HG02798 (cell line): ENCODE measurements at regions not wholly inside any gene's neighbourhood (a gene's known extent, or its start where the extent isn't known, plus 50 kb on each side); places are given as distances from the start of the nearest gene placed in this dataset.
A peak's percentile ranks its signal among the peaks of the same experiment; 100 is the strongest.

Experiments used
- ATAC-seq: cut with Tn5 transposase; IDR thresholded peaks from one replicate; pipeline ENCODE4 v1.9.1; 2021; ENCODE audit warnings: mild to moderate bottlenecking; ENCODE audit not compliant: unreplicated experiment, poor library complexity

DNA sequence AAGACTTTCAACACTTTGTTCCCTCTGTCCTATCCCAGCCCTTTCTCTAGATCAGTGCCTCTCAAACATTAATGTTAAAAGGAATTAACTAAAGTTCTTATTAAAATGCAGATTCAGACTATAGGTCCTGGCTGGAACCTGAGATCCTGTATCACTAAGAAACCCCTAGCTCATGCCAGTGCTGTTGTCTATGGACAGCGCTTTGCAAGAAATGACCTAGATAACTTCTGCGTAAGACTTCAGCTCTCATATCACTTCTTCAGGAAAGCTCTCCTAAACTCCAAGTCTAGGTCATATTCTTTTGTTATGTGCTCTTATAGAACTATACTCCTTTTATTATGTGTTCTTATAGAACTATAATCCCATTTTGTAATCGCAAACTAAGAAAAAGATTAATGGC lies 67.8 kb upstream of the CDIN1 start:
- ATAC-seq: no peak

DNA sequence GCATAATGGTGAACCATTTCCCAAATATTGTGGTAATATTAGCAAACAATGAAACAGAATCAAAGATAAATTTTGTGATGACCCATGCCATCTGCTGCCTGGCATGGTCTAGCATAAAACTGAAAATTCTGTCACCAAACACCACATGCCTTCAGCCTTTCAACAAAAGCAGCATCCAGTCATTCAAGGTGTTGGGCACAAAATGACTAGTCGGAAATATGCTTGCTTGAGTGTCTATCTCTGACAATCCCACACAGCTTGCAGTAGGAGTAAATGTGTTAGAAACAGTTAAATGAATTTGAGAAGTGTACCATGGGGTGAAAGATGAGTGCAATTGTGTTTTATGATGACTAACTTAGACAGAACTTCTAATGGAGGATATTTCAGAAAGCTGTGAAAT lies 61.7 kb upstream of the CDIN1 start:
- ATAC-seq: no peak

DNA sequence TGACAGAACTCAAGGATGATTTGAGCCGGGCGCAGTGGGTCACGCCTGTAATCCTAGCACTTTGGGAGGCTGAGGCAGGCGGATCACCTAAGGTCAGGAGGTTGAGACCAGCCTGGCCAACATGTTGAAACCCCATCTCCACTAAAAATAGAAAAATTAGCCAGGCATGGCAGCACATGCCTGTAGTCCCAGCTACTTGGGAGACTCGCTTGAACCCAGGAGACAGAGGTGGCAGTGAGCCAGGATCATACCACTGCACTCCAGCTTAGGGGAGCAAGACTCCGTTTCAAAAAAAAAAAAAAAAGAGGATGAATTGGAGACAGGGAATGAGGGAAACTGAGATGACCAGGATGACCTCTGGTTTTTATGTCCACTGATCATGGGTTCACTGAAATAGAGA lies 60.4 kb upstream of the CDIN1 start:
- no peak for ATAC-seq

DNA sequence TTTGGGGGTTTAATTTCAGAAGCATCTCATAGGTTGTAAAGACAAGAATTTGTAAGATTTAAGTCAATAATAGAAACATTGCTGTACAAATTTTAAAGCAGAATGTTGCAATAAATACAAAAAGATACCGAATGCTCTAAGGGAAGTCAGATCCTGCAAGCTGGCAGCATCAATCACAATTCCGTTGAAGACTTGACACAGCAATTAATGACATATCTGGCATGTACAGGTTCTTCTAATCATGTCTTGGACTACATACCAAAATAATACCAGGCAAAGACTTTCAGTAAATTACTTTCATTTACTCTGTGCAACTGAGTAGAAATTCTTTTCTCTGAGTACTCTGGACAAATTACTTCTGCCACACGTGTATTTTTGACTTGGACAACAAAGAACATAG lies 54.0 kb upstream of the CDIN1 start:
- no peak for ATAC-seq

DNA sequence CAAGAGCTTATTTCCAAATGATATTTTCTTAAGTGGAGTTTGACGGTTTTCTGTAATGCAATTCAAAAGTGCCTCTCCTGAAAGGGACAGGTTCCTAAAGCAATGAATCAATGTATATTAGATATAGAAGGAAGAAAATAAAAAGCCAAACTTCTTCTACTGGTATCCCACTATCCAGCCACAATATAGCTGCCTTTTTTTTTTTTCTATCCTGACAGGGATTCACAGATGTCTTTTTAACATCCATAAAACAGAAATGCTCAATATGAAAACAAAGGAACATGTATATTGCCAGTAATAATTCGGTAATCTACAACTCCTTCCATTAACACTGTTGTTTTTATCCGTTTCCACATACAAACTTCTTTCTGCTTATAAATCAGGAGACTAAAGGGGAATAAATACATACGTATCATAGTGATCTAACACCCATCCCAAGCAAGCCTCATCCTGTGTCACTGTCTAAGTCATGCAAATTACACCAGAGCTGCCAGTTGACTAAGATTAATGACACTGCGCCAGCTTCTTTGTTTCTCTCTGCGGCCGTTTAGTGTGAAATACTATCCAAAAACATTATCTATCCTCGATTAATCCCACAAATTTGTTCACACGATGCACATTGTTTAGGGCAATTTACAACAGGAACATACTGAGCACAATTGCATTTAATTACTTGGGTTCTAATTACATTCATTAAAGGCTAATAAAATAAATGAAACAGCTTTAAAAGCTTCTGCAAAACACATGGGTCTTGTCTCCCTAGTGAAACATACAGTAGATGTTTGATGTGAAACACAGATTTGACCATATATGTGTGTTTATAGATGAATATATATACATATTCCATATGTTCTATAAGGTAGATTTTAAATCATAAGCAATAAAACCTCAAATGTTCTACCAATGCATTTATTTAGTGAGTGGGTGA lies 51.9 kb upstream of the CDIN1 start:
- no peak for ATAC-seq

DNA sequence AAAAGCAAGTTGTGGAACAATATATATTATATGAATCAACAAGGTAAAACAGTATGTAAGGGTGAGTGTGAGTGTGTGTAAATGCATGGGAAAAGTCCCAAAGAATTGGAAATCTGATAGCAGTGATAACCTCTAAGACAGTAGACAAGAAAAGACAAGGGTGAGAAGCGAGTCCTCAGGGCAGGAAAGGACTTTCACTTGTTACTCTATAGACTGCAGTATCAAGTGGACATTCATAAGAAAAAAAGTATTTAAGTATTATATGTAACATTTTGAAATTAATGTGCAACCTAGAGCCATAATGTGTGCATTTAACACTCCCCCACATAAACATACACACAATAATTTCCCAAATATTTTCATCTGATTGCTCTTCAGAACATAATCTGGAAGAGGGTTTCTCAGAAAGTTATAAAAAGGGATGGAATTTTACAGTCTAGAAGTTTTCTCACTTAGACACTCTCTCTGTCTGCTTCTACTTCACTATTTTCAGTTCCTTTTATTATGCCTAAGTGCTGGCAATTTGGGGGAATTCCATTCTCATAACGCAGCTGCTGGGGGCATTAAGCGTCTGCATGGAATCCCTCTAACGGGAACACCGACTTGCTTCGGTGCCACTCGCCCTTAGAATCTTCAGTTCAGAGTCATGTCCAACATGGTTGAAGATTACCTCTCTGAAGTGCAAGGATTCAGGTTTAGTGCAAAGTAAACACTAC lies 50.0 kb upstream of the CDIN1 start:
- ATAC-seq: peak; percentile 72
